PC-3 (cell line): ENCODE measurements at regions not wholly inside any gene's neighbourhood (a gene's known extent, or its start where the extent isn't known, plus 50 kb on each side); places are given as distances from the start of the nearest gene placed in this dataset.

ENCODE experiments used
- CTCF ChIP-seq: fragments of 300-600 bp; sonication (generic); conservative IDR thresholded peaks from 2 replicates; pipeline ENCODE4 v1.5.1; 2017; ENCODE audit warnings: antibody characterized with exemption, low read depth, mild to moderate bottlenecking, low read length
- EZH2 ChIP-seq: fragments of 300-600 bp; sonication (generic); IDR thresholded peaks from one replicate; pipeline ENCODE4 v1.6.1; 2017; ENCODE audit warnings: antibody characterized with exemption, mild to moderate bottlenecking, low read length; ENCODE audit not compliant: unreplicated experiment

GRCh38 chr1:38258085-38258627, 211.6 kb upstream of the POU3F1 start:
- TF ChIP-seq EZH2 (no peak), CTCF (no peak)
